Endodermal cell (in vitro differentiated cells): ENCODE measurements at regions not wholly inside any gene's neighbourhood (a gene's known extent, or its start where the extent isn't known, plus 50 kb on each side); places are given as distances from the start of the nearest gene placed in this dataset.

Source experiments
- DNase-seq: peaks from one replicate; pipeline ENCODE4 v3.0.0-alpha.2; 2017
- H3K27ac ChIP-seq: 2 replicates; pipeline ENCODE4 v1.5.1; 2013; ENCODE audit warnings: mild to moderate bottlenecking, low read depth, low read length, moderate library complexity
- H3K27me3 ChIP-seq: 2 replicates; pipeline ENCODE4 v1.6.1; 2013; ENCODE audit warnings: mild to moderate bottlenecking, low read length, moderate library complexity; ENCODE audit not compliant: insufficient read depth, control insufficient read depth, poor library complexity, severe bottlenecking
- H3K36me3 ChIP-seq: 2 replicates; pipeline ENCODE4 v1.7.0; 2013; ENCODE audit warnings: mild to moderate bottlenecking, low read length, moderate library complexity; ENCODE audit not compliant: control insufficient read depth, insufficient read depth
- H3K4me1 ChIP-seq: one replicate; pipeline ENCODE4 v1.7.0; 2013; ENCODE audit warnings: low read length; ENCODE audit not compliant: control insufficient read depth, insufficient read depth
- H3K4me3 ChIP-seq: 2 replicates; pipeline ENCODE4 v1.5.1; 2013; ENCODE audit warnings: mild to moderate bottlenecking, low read length, moderate library complexity
- H3K9ac ChIP-seq: 2 replicates; pipeline ENCODE4 v1.6.1; 2013; ENCODE audit warnings: mild to moderate bottlenecking, low read length, moderate library complexity; ENCODE audit not compliant: poor library complexity, severe bottlenecking; ENCODE audit errors: extremely low read depth
- H3K9me3 ChIP-seq: 2 replicates; pipeline ENCODE4 v1.6.1; 2013; ENCODE audit warnings: mild to moderate bottlenecking, low read length, moderate library complexity; ENCODE audit not compliant: control insufficient read depth
- H3K27ac Mint-ChIP-seq: 2 replicates; pipeline ENCODE4 v1.8.0; 2020; ENCODE audit warnings: mixed read lengths
- H3K27me3 Mint-ChIP-seq: 2 replicates; pipeline ENCODE4 v1.8.0; 2021; ENCODE audit warnings: mild to moderate bottlenecking, mixed read lengths; ENCODE audit not compliant: insufficient read depth
- H3K36me3 Mint-ChIP-seq: 2 replicates; pipeline ENCODE4 v1.8.0; 2020; ENCODE audit warnings: low read depth, mixed read lengths
- H3K4me1 Mint-ChIP-seq: 2 replicates; pipeline ENCODE4 v1.8.0; 2020; ENCODE audit warnings: mixed read lengths
- H3K4me3 Mint-ChIP-seq: 2 replicates; pipeline ENCODE4 v1.8.0; 2020; ENCODE audit warnings: mild to moderate bottlenecking, moderate library complexity, mixed read lengths
- H3K9me3 Mint-ChIP-seq: 2 replicates; pipeline ENCODE4 v1.8.0; 2020; ENCODE audit warnings: mild to moderate bottlenecking, mixed read lengths
- WGBS, 2 experiments: methylation state at CpG; one replicate each; pipeline versions ENCODE4 v1.1.5 to v1.1.7; 2013; ENCODE audit warnings: missing lambda C conversion rate in 2 of 2, mixed read lengths in 1 of 2; ENCODE audit not compliant: insufficient coverage in 1 of 2, insufficient read length in 1 of 2; 5-methylcytosine and 5-hydroxymethylcytosine counted together
- TF ChIP-seq, protein P1 (sequence below): fragments of 200-600 bp; sonication (generic); conservative IDR thresholded peaks from 2 replicates; pipeline ENCODE4 v1.5.0; 2021; ENCODE audit warnings: antibody characterized with exemption, mild to moderate bottlenecking

DNA sequence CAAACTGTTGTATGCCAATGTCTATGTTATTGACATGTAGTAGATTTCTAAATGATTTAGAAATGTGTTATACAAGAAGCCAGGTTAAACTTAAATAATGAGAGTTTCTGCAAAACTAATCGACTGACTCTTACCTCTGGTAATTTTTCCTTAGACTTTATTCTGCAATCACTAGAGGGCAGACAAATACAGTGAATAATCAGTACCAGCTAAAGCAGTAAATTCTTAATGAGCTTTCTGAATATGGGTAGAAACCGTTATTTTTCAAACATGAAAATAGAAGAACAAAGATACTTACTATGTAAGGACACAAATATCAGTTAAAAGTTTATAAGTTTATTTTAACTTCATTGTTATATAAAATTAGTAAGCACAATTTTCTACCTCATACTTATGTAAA lies 97.9 kb upstream of the RGS1 start:
- Histone ChIP-seq H3K9ac (no peak overlapping the region), H3K27ac (no peak overlapping the region), H3K9me3 (no peaks in the 10 kb centered on the region), H3K4me3 (no peak overlapping the region), H3K27me3 (no peaks in the 10 kb centered on the region), H3K4me1 (no peaks in the 10 kb centered on the region), H3K36me3 (no peaks in the 10 kb centered on the region)
- Mint-ChIP-seq H3K4me1 (no peaks in the 10 kb centered on the region), H3K9me3 (peaks cover 5% of the 10 kb centered on the region), H3K4me3 (no peak overlapping the region), H3K36me3 (no peaks in the 10 kb centered on the region), H3K27ac (no peak overlapping the region), H3K27me3 (no peaks in the 10 kb centered on the region)
- 59 to 80% methylated on average over 1 to 2 of the region's 2 CpGs for WGBS, 2 experiments
- DNase-seq = no peak
- TF ChIP-seq, protein P1, sequence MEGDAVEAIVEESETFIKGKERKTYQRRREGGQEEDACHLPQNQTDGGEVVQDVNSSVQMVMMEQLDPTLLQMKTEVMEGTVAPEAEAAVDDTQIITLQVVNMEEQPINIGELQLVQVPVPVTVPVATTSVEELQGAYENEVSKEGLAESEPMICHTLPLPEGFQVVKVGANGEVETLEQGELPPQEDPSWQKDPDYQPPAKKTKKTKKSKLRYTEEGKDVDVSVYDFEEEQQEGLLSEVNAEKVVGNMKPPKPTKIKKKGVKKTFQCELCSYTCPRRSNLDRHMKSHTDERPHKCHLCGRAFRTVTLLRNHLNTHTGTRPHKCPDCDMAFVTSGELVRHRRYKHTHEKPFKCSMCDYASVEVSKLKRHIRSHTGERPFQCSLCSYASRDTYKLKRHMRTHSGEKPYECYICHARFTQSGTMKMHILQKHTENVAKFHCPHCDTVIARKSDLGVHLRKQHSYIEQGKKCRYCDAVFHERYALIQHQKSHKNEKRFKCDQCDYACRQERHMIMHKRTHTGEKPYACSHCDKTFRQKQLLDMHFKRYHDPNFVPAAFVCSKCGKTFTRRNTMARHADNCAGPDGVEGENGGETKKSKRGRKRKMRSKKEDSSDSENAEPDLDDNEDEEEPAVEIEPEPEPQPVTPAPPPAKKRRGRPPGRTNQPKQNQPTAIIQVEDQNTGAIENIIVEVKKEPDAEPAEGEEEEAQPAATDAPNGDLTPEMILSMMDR = peak; percentile 79

DNA sequence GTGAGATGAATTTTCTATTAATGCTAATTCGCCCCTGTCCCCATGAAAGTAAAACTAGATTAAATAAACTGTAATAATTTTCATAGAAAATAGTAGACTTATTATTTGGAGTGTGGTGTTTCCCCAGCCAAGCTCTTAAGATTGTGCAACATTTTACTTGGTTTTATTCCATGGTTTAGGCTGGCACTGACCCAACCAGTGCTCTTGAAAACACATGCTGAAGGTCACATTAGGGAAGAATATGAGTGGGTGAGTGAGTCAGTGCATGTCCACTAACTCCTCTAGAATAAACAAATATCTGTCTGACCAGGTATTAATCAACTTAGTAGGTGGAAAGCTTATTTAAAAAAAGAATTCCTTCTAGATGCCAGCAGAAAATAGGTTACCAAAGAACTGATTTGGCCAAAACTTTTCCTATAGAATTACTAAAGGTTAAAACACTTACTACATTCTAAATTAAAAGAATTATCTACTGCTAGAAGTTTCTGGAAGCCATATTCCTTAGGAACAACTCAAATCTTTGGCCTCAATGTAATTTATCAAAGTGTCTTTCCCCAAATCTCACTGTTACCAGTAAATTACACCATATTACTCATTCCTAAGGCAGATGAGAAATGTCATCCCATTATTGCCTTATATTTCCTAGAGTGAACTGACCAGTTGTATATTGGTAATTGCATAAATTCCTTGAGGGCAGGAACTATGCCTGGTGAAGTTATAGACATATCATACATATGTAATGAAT lies 89.7 kb upstream of the RGS1 start:
- no peaks in the 10 kb centered on the region for H3K36me3 ChIP-seq
- no peak overlapping the region for H3K4me3 ChIP-seq
- TF ChIP-seq, protein P1 = no peak
- WGBS, 2 experiments = no CpG with 5 or more reads among the region's 1 CpG
- Mint-ChIP-seq H3K36me3 (no peaks in the 10 kb centered on the region), H3K4me3 (no peak overlapping the region), H3K4me1 (no peaks in the 10 kb centered on the region), H3K9me3 (peaks cover 9% of the 10 kb centered on the region), H3K27ac (no peak overlapping the region), H3K27me3 (no peaks in the 10 kb centered on the region)
- H3K9me3 ChIP-seq = no peaks in the 10 kb centered on the region
- H3K4me1 ChIP-seq = no peaks in the 10 kb centered on the region
- DNase-seq = no peak
- no peak overlapping the region for H3K27ac ChIP-seq
- no peak overlapping the region for H3K9ac ChIP-seq
- H3K27me3 ChIP-seq = no peaks in the 10 kb centered on the region

DNA sequence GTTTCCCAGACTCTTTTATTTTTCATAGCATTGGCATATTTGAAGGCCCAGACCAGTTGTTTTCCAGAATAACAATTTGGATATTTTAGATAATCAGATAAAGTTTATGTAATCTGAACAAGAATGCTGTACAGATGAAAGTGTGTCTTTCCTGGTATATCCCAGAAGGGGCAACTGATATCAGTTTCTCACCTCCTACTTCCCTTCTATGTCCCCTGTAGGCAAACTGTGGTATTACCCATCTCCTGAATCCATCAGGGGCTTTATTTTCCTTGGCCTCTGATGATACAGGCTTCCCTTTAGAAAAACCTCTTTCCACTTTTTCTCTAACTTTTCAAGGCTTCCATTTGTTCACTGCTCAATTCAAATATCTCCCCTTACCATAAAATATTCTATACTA lies 87.5 kb upstream of the RGS1 start:
- Mint-ChIP-seq H3K4me1 (no peaks in the 10 kb centered on the region), H3K27ac (no peak overlapping the region), H3K36me3 (no peaks in the 10 kb centered on the region), H3K9me3 (peaks cover 6% of the 10 kb centered on the region), H3K4me3 (no peak overlapping the region), H3K27me3 (no peaks in the 10 kb centered on the region)
- Histone ChIP-seq H3K9me3 (no peaks in the 10 kb centered on the region), H3K4me3 (no peak overlapping the region), H3K27ac (no peak overlapping the region), H3K36me3 (no peaks in the 10 kb centered on the region), H3K9ac (no peak overlapping the region), H3K4me1 (no peaks in the 10 kb centered on the region), H3K27me3 (no peaks in the 10 kb centered on the region)
- DNase-seq = no peak
- TF ChIP-seq, protein P1 = peak; percentile 79
